Lung (tissue), 11 donors: ENCODE measurements at regions not wholly inside any gene's neighbourhood (a gene's known extent, or its start where the extent isn't known, plus 50 kb on each side); places are given as distances from the start of the nearest gene placed in this dataset.
"Not testable (repeated sequence)": the region's sequence is repeated elsewhere in the genome, so short reads cannot be mapped to it uniquely, and the experiment has no call there.

Experiments
- ATAC-seq: fragments of 200-7000 bp; cut with Tn5 transposase; one replicate; pipeline ENCODE4 v1.9.1; 2020; ENCODE audit warnings: moderate number of reproducible peaks; ENCODE audit not compliant: insufficient read depth, low FRiP score
- DNase-seq, 3 donors: peaks; one replicate each; pipeline ENCODE4 v3.0.0-alpha.2; 2013 to 2017
- H3K27ac ChIP-seq, 2 donors: one replicate each; pipeline ENCODE4 v1.5.1; 2013; ENCODE audit warnings: mild to moderate bottlenecking in 2 of 2, moderate library complexity in 2 of 2, control low read depth in 1 of 2, inconsistent platforms in 1 of 2, low read depth in 1 of 2, low read length in 1 of 2
- H3K27me3 ChIP-seq, 3 donors: one replicate each; pipeline ENCODE4 v1.5.1; 2013; ENCODE audit warnings: low read length in 2 of 3; ENCODE audit not compliant: control insufficient read depth in 3 of 3, insufficient read depth in 3 of 3
- H3K36me3 ChIP-seq, 4 donors: one replicate each; pipeline ENCODE4 v1.5.1; 2013; ENCODE audit warnings: low read length in 4 of 4, mild to moderate bottlenecking in 1 of 4, moderate library complexity in 1 of 4; ENCODE audit not compliant: control insufficient read depth in 4 of 4, insufficient read depth in 4 of 4
- H3K4me1 ChIP-seq, 5 donors: one replicate each; pipeline ENCODE4 v1.5.1; 2013; ENCODE audit warnings: low read length in 5 of 5, mild to moderate bottlenecking in 2 of 5, moderate library complexity in 1 of 5; ENCODE audit not compliant: control insufficient read depth in 5 of 5, insufficient read depth in 5 of 5
- H3K4me3 ChIP-seq: one replicate; pipeline ENCODE4 v1.5.1; 2013; ENCODE audit warnings: mild to moderate bottlenecking, control low read depth, moderate library complexity
- H3K9ac ChIP-seq, 2 donors: one replicate each; pipeline ENCODE4 v1.5.1; 2013; ENCODE audit warnings: low read length in 2 of 2, control low read depth in 1 of 2; ENCODE audit not compliant: insufficient read depth in 1 of 2
- H3K9me3 ChIP-seq, 4 donors: one replicate each; pipeline ENCODE4 v1.5.1; 2013; ENCODE audit warnings: low read length in 3 of 4, mild to moderate bottlenecking in 1 of 4, moderate library complexity in 1 of 4; ENCODE audit not compliant: control insufficient read depth in 4 of 4, insufficient read depth in 3 of 4
- CTCF ChIP-seq: IDR thresholded peaks from 2 replicates; pipeline ENCODE4 v1.5.1; 2012; ENCODE audit warnings: mild to moderate bottlenecking; ENCODE audit errors: control extremely low read depth, extremely low read depth
- WGBS, 2 donors: extraction: QIAGEN DNeasy Blood & Tissue Kit; methylation state at CpG; one replicate each; pipeline ENCODE4 v1.1.7; 2013; 5-methylcytosine and 5-hydroxymethylcytosine counted together
- donor health status: control.
- donor health status: control.
- donor health status: Bipolar disorder and iron deficiency.
- donor health status: healthy.
- donor health status: DM: yes; HTN: yes; CAD: no.

- Histone ChIP-seq H3K9me3 (no peaks in the 10 kb centered on the region), H3K36me3 (no peaks in the 10 kb centered on the region), H3K27me3 (no peaks in the 10 kb centered on the region), H3K9ac (no peak overlapping the region), H3K4me3 (no peak overlapping the region), H3K4me1 (peaks cover 0 to 4% (median 0%) of the 10 kb centered on the region in 5 donors), H3K27ac (no peak overlapping the region)
- TF ChIP-seq CTCF = no peak
- DNase-seq (no peak), ATAC-seq (no peak)
- 67 to 76% methylated on average over 4 of the region's 4 CpGs for WGBS, 2 donors
These were observed 85.6 kb upstream of the IMMP2L start for GRCh38 chr7:111647881-111648280.

GRCh38 chr7:111644595-111644994 is 82.3 kb upstream of the IMMP2L start:
- not testable (repeated sequence) for H3K4me1 ChIP-seq, H3K9me3 ChIP-seq, ATAC-seq, H3K27me3 ChIP-seq, H3K4me3 ChIP-seq, H3K27ac ChIP-seq, DNase-seq, H3K9ac ChIP-seq, H3K36me3 ChIP-seq
- WGBS, 2 donors = 89 to 93% methylated on average over 14 of the region's 14 CpGs

GRCh38 chr7:111642373-111642772 is 80.1 kb upstream of the IMMP2L start:
- DNase-seq (no peak), ATAC-seq (no peak)
- H3K27ac ChIP-seq = no peak overlapping the region
- no peaks in the 10 kb centered on the region for H3K27me3 ChIP-seq
- no peak for TF ChIP-seq CTCF
- H3K4me1 ChIP-seq = peaks cover 0 to 10% (median 4%) of the 10 kb centered on the region in 5 donors
- H3K9me3 ChIP-seq = no peaks in the 10 kb centered on the region
- WGBS, 2 donors = 62 to 64% methylated on average over 3 of the region's 3 CpGs
- H3K4me3 ChIP-seq = no peak overlapping the region
- H3K36me3 ChIP-seq = no peaks in the 10 kb centered on the region
- no peak overlapping the region for H3K9ac ChIP-seq

GRCh38 chr7:111640416-111640815 is 78.1 kb upstream of the IMMP2L start:
- no peaks in the 10 kb centered on the region for H3K9me3 ChIP-seq
- WGBS, 2 donors = 37 to 40% methylated on average over 3 of the region's 3 CpGs
- no peak for TF ChIP-seq CTCF
- peaks cover 0 to 10% (median 4%) of the 10 kb centered on the region in 5 donors for H3K4me1 ChIP-seq
- no peak overlapping the region for H3K4me3 ChIP-seq
- no peaks in the 10 kb centered on the region for H3K36me3 ChIP-seq
- H3K27ac ChIP-seq = no peak overlapping the region
- no peaks in the 10 kb centered on the region for H3K27me3 ChIP-seq
- H3K9ac ChIP-seq = no peak overlapping the region
- ATAC-seq (no peak), DNase-seq (no peak)
